WERI-Rb-1 (cell line): ENCODE measurements at regions not wholly inside any gene's neighbourhood (a gene's known extent, or its start where the extent isn't known, plus 50 kb on each side); places are given as distances from the start of the nearest gene placed in this dataset.
"Not testable (repeated sequence)": the region's sequence is repeated elsewhere in the genome, so short reads cannot be mapped to it uniquely, and the experiment has no call there.

Experiments used
- DNase-seq: peaks from one replicate; pipeline ENCODE4 v3.0.0-alpha.2; 2020
- H3K27ac ChIP-seq: fragments of 250-450 bp; sonication (Bioruptor Pico); 2 replicates; pipeline ENCODE4 v1.5.1; 2020; ENCODE audit warnings: mild to moderate bottlenecking, moderate library complexity
- H3K27me3 ChIP-seq: fragments of 250-450 bp; sonication (Bioruptor Pico); 2 replicates; pipeline ENCODE4 v1.5.1; 2021; ENCODE audit warnings: mild to moderate bottlenecking, low read depth, moderate library complexity; ENCODE audit not compliant: insufficient read depth, severe bottlenecking
- H3K36me3 ChIP-seq: fragments of 250-450 bp; sonication (Bioruptor Pico); 2 replicates; pipeline ENCODE4 v1.5.1; 2020; ENCODE audit warnings: mild to moderate bottlenecking, moderate library complexity
- H3K4me3 ChIP-seq: 2 replicates; pipeline ENCODE4 v1.5.1; 2011; ENCODE audit warnings: low read depth, mild to moderate bottlenecking, control low read depth, low read length
- H3K9me3 ChIP-seq: fragments of 250-450 bp; sonication (Bioruptor Pico); 2 replicates; pipeline ENCODE4 v1.5.1; 2021; ENCODE audit warnings: mild to moderate bottlenecking, moderate library complexity; ENCODE audit not compliant: severe bottlenecking
- CTCF ChIP-seq: IDR thresholded peaks from 2 replicates; pipeline ENCODE4 v1.5.1; 2011; ENCODE audit warnings: low read depth, mild to moderate bottlenecking, control low read depth, inconsistent platforms, low read length

- DNase-seq, result no peak
- no peak for TF ChIP-seq CTCF
Measured at GRCh38 chr4:117916728-117917127, 117.6 kb upstream of the NDST3 start.

GRCh38 chr4:117922311-117922710 is 112.0 kb upstream of the NDST3 start:
- not testable (repeated sequence) for H3K36me3 ChIP-seq, H3K27ac ChIP-seq, H3K9me3 ChIP-seq, DNase-seq, H3K4me3 ChIP-seq, H3K27me3 ChIP-seq

More at GRCh38 chr4:117916728-117917127, 117.6 kb upstream of the NDST3 start:
- Histone ChIP-seq H3K9me3 (no peaks in the 10 kb centered on the region), H3K4me3 (no peak overlapping the region), H3K36me3 (no peaks in the 10 kb centered on the region), H3K27ac (no peak overlapping the region), H3K27me3 (no peaks in the 10 kb centered on the region)

DNA sequence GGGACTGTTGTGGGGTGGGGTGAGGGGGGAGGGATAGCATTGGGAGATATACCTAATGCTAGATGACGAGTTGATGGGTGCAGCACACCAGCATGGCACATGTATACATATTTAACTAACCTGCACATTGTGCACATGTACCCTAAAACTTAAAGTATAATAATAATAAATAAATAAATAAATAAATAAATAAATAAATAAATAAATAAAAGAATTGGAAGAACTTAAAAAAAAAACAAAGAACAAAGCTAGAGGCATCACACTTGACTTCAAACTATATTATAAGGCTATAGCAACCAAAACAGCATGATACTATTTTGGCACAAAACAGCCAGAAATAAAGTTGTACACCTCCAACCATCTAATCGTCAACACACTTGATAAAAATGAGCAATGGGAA is 106.5 kb upstream of the NDST3 start:
- not testable (repeated sequence) for DNase-seq, H3K36me3 ChIP-seq, H3K9me3 ChIP-seq, H3K27ac ChIP-seq, H3K4me3 ChIP-seq, H3K27me3 ChIP-seq

DNA sequence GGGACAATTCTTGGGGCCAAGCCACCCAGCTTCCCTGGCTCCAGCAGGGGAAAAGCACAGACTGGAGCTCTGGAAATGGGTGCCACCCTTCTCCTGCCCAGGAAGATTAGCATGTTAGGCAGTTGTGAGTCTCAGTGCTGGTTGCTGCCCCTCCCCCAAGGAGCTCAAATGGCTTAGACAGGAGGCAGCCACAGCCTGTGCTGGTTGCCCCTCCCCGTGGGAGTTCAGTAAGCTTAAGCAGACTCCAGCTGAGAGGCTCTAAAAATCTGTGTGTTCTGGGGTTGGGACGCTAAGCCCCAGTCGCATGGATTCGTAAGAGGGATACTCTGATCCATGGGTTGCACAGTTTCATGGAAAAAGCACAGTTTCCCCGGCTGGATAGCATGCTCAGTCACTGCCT is 92.7 kb upstream of the NDST3 start:
- peaks cover 5% of the 10 kb centered on the region for H3K9me3 ChIP-seq
- H3K27ac ChIP-seq, result peak overlapping the region; percentile 45
- no peak for TF ChIP-seq CTCF
- peak; percentile 97 for DNase-seq
- no peaks in the 10 kb centered on the region for H3K36me3 ChIP-seq
- H3K27me3 ChIP-seq, result no peaks in the 10 kb centered on the region
- H3K4me3 ChIP-seq, result no peak overlapping the region

- Histone ChIP-seq H3K27ac (no peak overlapping the region), H3K27me3 (no peaks in the 10 kb centered on the region), H3K9me3 (peaks cover 2% of the 10 kb centered on the region), H3K36me3 (no peaks in the 10 kb centered on the region), H3K4me3 (no peak overlapping the region)
- DNase-seq, result no peak
- TF ChIP-seq CTCF, result no peak
Measured at GRCh38 chr4:117949621-117950020, 84.7 kb upstream of the NDST3 start.

DNA sequence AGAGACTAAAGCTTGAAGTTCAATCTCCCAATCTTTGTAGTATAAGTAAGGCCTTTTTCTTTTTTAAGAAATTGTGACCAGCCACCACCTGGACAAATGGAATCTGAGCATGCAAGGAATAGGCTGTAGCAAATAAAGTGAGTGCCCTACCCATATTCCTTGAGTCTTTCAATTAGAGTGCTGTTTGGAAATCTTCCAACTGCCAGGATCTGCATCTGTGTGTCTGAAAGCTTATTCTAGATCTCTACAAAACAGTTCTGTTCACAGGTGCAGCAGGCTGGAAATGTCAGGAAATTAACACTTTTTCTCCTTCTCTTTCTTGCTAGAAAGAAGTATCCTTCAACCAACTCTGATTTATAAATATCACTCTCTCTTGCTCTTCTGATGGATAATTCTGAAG is 76.7 kb upstream of the NDST3 start:
- Histone ChIP-seq H3K4me3 (no peak overlapping the region), H3K36me3 (no peaks in the 10 kb centered on the region), H3K27me3 (no peaks in the 10 kb centered on the region), H3K27ac (no peak overlapping the region), H3K9me3 (no peaks in the 10 kb centered on the region)
- no peak for TF ChIP-seq CTCF
- no peak for DNase-seq

GRCh38 chr4:117965622-117966021 is 68.7 kb upstream of the NDST3 start:
- no peak for TF ChIP-seq CTCF
- Histone ChIP-seq H3K9me3 (no peaks in the 10 kb centered on the region), H3K27ac (no peak overlapping the region), H3K36me3 (no peaks in the 10 kb centered on the region), H3K4me3 (no peak overlapping the region), H3K27me3 (no peaks in the 10 kb centered on the region)
- peak; percentile 34 for DNase-seq
